BLaER1 (cell line): ENCODE measurements at regions not wholly inside any gene's neighbourhood (a gene's known extent, or its start where the extent isn't known, plus 50 kb on each side); places are given as distances from the start of the nearest gene placed in this dataset.
"Not testable (repeated sequence)": the region's sequence is repeated elsewhere in the genome, so short reads cannot be mapped to it uniquely, and the experiment has no call there.

Source experiments
- H3K27ac ChIP-seq: shearing (Covaris generic); formaldehyde crosslinking; 2 replicates; pipeline ENCODE4 v1.8.1; 2022
- H3K27me3 ChIP-seq: shearing (Covaris generic); formaldehyde crosslinking; 2 replicates; pipeline ENCODE4 v1.8.1; 2022
- H3K36me3 ChIP-seq: shearing (Covaris generic); formaldehyde crosslinking; 2 replicates; pipeline ENCODE4 v1.8.1; 2022
- H3K4me1 ChIP-seq: shearing (Covaris generic); formaldehyde crosslinking; 2 replicates; pipeline ENCODE4 v1.8.1; 2022
- H3K4me2 ChIP-seq: shearing (Covaris generic); formaldehyde crosslinking; 2 replicates; pipeline ENCODE4 v1.8.1; 2022
- H3K4me3 ChIP-seq: shearing (Covaris generic); formaldehyde crosslinking; 2 replicates; pipeline ENCODE4 v1.8.1; 2022
- H3K9ac ChIP-seq: shearing (Covaris generic); formaldehyde crosslinking; 2 replicates; pipeline ENCODE4 v1.8.1; 2022
- H3K9me3 ChIP-seq: shearing (Covaris generic); formaldehyde crosslinking; 2 replicates; pipeline ENCODE4 v1.8.1; 2022
- H4K20me1 ChIP-seq: shearing (Covaris generic); formaldehyde crosslinking; 2 replicates; pipeline ENCODE4 v1.8.1; 2022
- Cebpa-rat ChIP-seq: shearing (Covaris generic); IDR thresholded peaks from 2 replicates; pipeline ENCODE4 v1.8.1; 2022

- Histone ChIP-seq H3K4me1 (peaks cover 6% of the 10 kb centered on the region; the same call in 1 of the 2 replicates), H3K9ac (no peak overlapping the region), H3K36me3 (no peaks in the 10 kb centered on the region), H4K20me1 (no peaks in the 10 kb centered on the region), H3K27ac (no peak overlapping the region), H3K4me2 (no peak overlapping the region), H3K27me3 (no peaks in the 10 kb centered on the region), H3K4me3 (no peak overlapping the region), H3K9me3 (no peaks in the 10 kb centered on the region)
- no peak for TF ChIP-seq Cebpa-rat
Observed at GRCh38 chr3:159884661-159885402, 103.8 kb upstream of the IL12A start.

DNA sequence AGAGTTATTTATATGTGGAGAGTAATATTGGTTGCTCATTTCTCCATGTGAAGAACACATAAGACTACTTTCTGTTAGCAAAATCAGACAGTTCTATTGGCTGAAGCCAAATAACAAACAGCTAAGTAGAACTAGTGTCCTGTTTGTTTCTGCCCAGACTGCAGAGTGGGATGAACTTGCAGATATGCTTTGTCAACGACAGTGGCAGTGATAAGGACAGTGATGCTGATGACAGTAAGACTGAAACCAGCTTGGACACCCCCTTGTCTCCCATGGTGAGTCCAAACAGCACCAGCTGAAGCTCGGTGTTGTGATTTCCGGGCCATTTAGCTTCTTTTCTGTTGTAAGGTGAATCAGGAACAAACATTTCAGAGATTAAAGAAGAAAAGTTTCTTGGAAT is 102.6 kb upstream of the IL12A start:
- no peaks in the 10 kb centered on the region for H3K36me3 ChIP-seq
- peaks cover 12% of the 10 kb centered on the region for H3K4me1 ChIP-seq
- H4K20me1 ChIP-seq, result no peaks in the 10 kb centered on the region
- no peak for TF ChIP-seq Cebpa-rat
- H3K9me3 ChIP-seq, result no peaks in the 10 kb centered on the region
- H3K4me2 ChIP-seq, result no peak overlapping the region
- H3K4me3 ChIP-seq, result no peak overlapping the region
- no peak overlapping the region for H3K27ac ChIP-seq
- no peaks in the 10 kb centered on the region for H3K27me3 ChIP-seq
- no peak overlapping the region for H3K9ac ChIP-seq

GRCh38 chr3:159886530-159886929 is 102.1 kb upstream of the IL12A start:
- not testable (repeated sequence) for H4K20me1 ChIP-seq, H3K27me3 ChIP-seq, H3K9me3 ChIP-seq, H3K4me2 ChIP-seq, H3K4me3 ChIP-seq, H3K27ac ChIP-seq, H3K36me3 ChIP-seq, H3K9ac ChIP-seq
- H3K4me1 ChIP-seq, result peaks cover 17% of the 10 kb centered on the region

DNA sequence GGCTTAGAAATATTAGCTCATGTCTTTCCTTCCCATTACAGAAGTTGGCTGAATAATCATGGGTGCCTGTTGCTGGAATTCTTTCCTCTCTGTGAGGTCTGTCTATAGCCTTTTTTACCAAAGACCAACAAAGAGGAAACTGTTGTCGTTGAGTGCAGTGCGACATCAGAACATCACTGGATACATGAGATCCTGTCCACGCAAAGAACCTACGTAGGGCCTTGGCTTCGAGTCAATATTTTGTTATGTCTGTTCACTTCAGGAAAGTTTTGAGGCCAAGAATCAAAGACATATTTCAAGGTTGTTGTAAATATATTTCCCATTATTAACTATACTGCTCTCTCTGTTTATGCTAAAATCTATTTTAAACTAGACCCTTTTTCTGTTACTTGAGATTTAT is 101.5 kb upstream of the IL12A start:
- Histone ChIP-seq H3K4me3 (no peak overlapping the region), H3K4me2 (no peak overlapping the region), H3K9ac (no peak overlapping the region), H3K27ac (no peak overlapping the region), H4K20me1 (no peaks in the 10 kb centered on the region), H3K9me3 (no peaks in the 10 kb centered on the region), H3K36me3 (no peaks in the 10 kb centered on the region), H3K27me3 (no peaks in the 10 kb centered on the region), H3K4me1 (peaks cover 24% of the 10 kb centered on the region)
- TF ChIP-seq Cebpa-rat, result no peak

DNA sequence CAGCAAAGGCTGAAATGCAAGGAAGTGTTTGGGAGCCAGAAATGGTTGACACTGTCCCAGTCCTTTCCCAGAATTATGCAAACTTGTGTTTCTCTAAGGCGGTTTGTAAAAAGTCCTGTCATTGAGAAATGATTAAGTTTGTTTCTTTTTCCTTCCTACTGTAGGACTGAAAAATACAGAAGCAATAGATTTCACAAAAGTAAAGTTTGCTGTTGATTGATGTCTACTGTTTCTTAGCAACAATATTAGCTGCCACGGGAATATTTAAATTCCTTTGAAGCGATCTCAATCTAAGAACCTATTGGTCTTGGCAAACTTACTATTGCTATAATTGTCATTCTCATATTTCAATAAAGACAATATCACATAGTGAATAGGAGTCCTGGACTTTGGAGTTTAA is 100.7 kb upstream of the IL12A start:
- H3K36me3 ChIP-seq, result no peaks in the 10 kb centered on the region
- no peak overlapping the region for H3K9ac ChIP-seq
- H3K4me2 ChIP-seq, result no peak overlapping the region
- TF ChIP-seq Cebpa-rat, result no peak
- no peak overlapping the region for H3K27ac ChIP-seq
- no peaks in the 10 kb centered on the region for H3K9me3 ChIP-seq
- no peak overlapping the region for H3K4me3 ChIP-seq
- H4K20me1 ChIP-seq, result no peaks in the 10 kb centered on the region
- no peaks in the 10 kb centered on the region for H3K27me3 ChIP-seq
- peaks cover 28% of the 10 kb centered on the region for H3K4me1 ChIP-seq

DNA sequence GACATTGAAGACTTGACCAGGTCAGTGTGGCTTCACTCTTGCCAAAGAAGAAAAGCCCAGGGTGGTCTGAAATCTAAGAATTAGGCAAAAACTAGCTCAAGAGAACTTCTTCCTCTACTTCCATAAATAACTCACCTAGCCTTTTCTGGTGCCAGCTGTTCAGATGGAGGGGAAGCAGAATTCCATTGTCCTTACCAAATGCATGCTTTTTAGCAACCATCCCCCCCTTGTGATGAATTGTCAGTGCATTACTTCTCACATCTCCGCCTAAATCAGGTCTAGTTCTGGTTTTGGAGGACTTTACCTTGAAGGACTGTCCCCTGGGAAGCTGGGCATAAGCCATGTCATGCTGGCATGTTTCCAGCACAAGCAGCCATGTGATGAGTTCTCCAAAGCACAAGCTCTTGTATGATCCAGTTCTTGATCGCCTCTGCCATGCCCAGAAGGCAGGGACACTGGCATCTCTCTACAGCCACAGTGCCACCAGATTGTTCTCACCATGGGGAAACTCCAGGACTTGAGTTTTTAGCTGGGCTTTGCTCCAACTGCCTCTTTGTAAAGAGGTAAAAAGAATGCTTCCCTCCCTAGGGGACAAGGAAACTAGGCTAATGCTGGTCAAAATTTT is 96.4 kb upstream of the IL12A start:
- H3K36me3 ChIP-seq, result no peaks in the 10 kb centered on the region
- H3K9me3 ChIP-seq, result no peaks in the 10 kb centered on the region
- TF ChIP-seq Cebpa-rat, result no peak
- H3K27ac ChIP-seq, result no peak overlapping the region
- no peak overlapping the region for H3K9ac ChIP-seq
- no peaks in the 10 kb centered on the region for H4K20me1 ChIP-seq
- peak overlapping the region; percentile 26 for H3K4me2 ChIP-seq
- no peak overlapping the region for H3K4me3 ChIP-seq
- peaks cover 22% of the 10 kb centered on the region for H3K4me1 ChIP-seq
- H3K27me3 ChIP-seq, result no peaks in the 10 kb centered on the region

GRCh38 chr3:159892801-159893200 is 95.8 kb upstream of the IL12A start:
- H3K36me3 ChIP-seq, result no peaks in the 10 kb centered on the region
- H3K4me1 ChIP-seq, result peaks cover 22% of the 10 kb centered on the region
- no peak overlapping the region for H3K4me3 ChIP-seq
- TF ChIP-seq Cebpa-rat, result no peak
- no peak overlapping the region for H3K9ac ChIP-seq
- no peak overlapping the region for H3K4me2 ChIP-seq
- H3K9me3 ChIP-seq, result no peaks in the 10 kb centered on the region
- no peak overlapping the region for H3K27ac ChIP-seq
- H3K27me3 ChIP-seq, result no peaks in the 10 kb centered on the region
- no peaks in the 10 kb centered on the region for H4K20me1 ChIP-seq

GRCh38 chr3:159894386-159894785 is 94.2 kb upstream of the IL12A start:
- H3K27me3 ChIP-seq, result no peaks in the 10 kb centered on the region
- no peak overlapping the region for H3K9ac ChIP-seq
- H3K4me2 ChIP-seq, result no peak overlapping the region
- peaks cover 22% of the 10 kb centered on the region for H3K4me1 ChIP-seq
- no peaks in the 10 kb centered on the region for H3K9me3 ChIP-seq
- H3K4me3 ChIP-seq, result no peak overlapping the region
- H3K27ac ChIP-seq, result no peak overlapping the region
- no peaks in the 10 kb centered on the region for H4K20me1 ChIP-seq
- TF ChIP-seq Cebpa-rat, result no peak
- no peaks in the 10 kb centered on the region for H3K36me3 ChIP-seq

DNA sequence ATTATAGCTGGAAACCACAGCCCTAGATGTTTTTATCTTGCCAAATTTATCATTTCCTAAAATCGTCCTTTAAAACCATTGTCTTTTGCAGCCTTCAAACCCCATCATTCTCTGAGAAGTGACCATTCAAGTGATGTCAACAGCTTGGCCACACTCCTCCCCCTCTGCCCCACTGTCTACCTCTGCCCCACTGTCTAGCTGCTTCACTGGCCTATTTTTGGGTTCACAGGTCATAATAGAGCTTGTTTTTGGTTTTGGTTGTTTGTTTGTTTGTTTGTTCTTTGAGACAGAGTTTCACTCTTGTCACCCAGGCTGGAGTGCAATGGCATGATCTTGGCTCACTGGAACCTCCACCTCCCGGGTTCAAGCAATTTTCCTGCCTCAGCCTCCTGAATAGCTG is 93.2 kb upstream of the IL12A start:
- Histone ChIP-seq H3K9ac (no peak overlapping the region), H3K27ac (no peak overlapping the region), H3K4me1 (peaks cover 22% of the 10 kb centered on the region), H3K36me3 (no peaks in the 10 kb centered on the region), H3K9me3 (no peaks in the 10 kb centered on the region), H3K4me2 (no peak overlapping the region), H3K4me3 (no peak overlapping the region), H3K27me3 (no peaks in the 10 kb centered on the region), H4K20me1 (no peaks in the 10 kb centered on the region)
- TF ChIP-seq Cebpa-rat, result no peak

GRCh38 chr3:159896543-159896942 is 92.1 kb upstream of the IL12A start:
- Histone ChIP-seq H3K27ac (no peak overlapping the region), H3K4me3 (no peak overlapping the region), H3K27me3 (no peaks in the 10 kb centered on the region), H3K9ac (no peak overlapping the region), H3K9me3 (no peaks in the 10 kb centered on the region), H4K20me1 (no peaks in the 10 kb centered on the region), H3K4me1 (peaks cover 11% of the 10 kb centered on the region), H3K36me3 (no peaks in the 10 kb centered on the region), H3K4me2 (no peak overlapping the region)
- TF ChIP-seq Cebpa-rat, result no peak
